CD14-positive monocyte (primary cell): ENCODE measurements at regions not wholly inside any gene's neighbourhood (a gene's known extent, or its start where the extent isn't known, plus 50 kb on each side); places are given as distances from the start of the nearest gene placed in this dataset.

Source experiments
- DNase-seq, 3 donors: peaks; one replicate each; pipeline ENCODE4 v3.0.0-alpha.2; 2011 to 2022
- H2AFZ ChIP-seq: 2 replicates; pipeline ENCODE4 v1.6.0; 2012; ENCODE audit warnings: mild to moderate bottlenecking, low read depth, low read length, inconsistent platforms; ENCODE audit not compliant: insufficient read depth, poor library complexity, severe bottlenecking
- H3K27ac ChIP-seq, 2 donors: 1 replicate in 1 of 2; 2 replicates in 1 of 2; pipeline ENCODE4 v1.5.1; 2012 to 2013; ENCODE audit warnings: low read length in 2 of 2, control low read depth in 1 of 2, inconsistent platforms in 1 of 2, low read depth in 1 of 2, mild to moderate bottlenecking in 1 of 2
- H3K27me3 ChIP-seq, 2 donors: one replicate each; pipeline versions ENCODE4 v1.6.0 to v1.6.1; 2011 to 2013; ENCODE audit warnings: low read length in 2 of 2; ENCODE audit not compliant: control insufficient read depth in 2 of 2, insufficient read depth in 2 of 2
- H3K36me3 ChIP-seq, 2 donors: replicated peaks in 1 of 2; 1 replicate in 1 of 2; 2 replicates in 1 of 2; pipeline versions ENCODE4 v1.5.1 to v1.6.1; 2012 to 2013; ENCODE audit warnings: low read length in 2 of 2, control low read depth in 1 of 2, inconsistent platforms in 1 of 2, mild to moderate bottlenecking in 1 of 2; ENCODE audit not compliant: insufficient read depth in 2 of 2, control insufficient read depth in 1 of 2
- H3K4me1 ChIP-seq, 2 donors: 1 replicate in 1 of 2; 2 replicates in 1 of 2; pipeline versions ENCODE4 v1.5.1 to v1.6.1; 2012 to 2013; ENCODE audit warnings: low read length in 2 of 2, control low read depth in 1 of 2, inconsistent platforms in 1 of 2, mild to moderate bottlenecking in 1 of 2, moderate library complexity in 1 of 2; ENCODE audit not compliant: insufficient read depth in 2 of 2, control insufficient read depth in 1 of 2
- H3K4me2 ChIP-seq: replicated peaks from 2 replicates; pipeline ENCODE3; 2012; ENCODE audit warnings: low read length, moderate library complexity, mild to moderate bottlenecking; ENCODE audit not compliant: poor library complexity, severe bottlenecking; ENCODE audit errors: extremely low read depth
- H3K4me3 ChIP-seq, 3 experiments: fragments of 200-600 bp in 1 of 3; sonication (generic) in 1 of 3; replicated peaks in 1 of 3; 1 replicate in 2 of 3; 2 replicates in 1 of 3; pipeline ENCODE4 v1.5.1; 2011 to 2013; ENCODE audit warnings: low read length in 3 of 3, mild to moderate bottlenecking in 3 of 3, control low read depth in 2 of 3, low read depth in 2 of 3, inconsistent platforms in 1 of 3, moderate library complexity in 1 of 3
- H3K79me2 ChIP-seq: 2 replicates; pipeline ENCODE4 v1.6.0; 2012; ENCODE audit warnings: mild to moderate bottlenecking, control low read depth, inconsistent platforms, low read length, moderate library complexity; ENCODE audit not compliant: insufficient read depth
- H3K9ac ChIP-seq: 2 replicates; pipeline ENCODE4 v1.6.0; 2017; ENCODE audit warnings: low read length, mild to moderate bottlenecking; ENCODE audit not compliant: insufficient read depth, poor library complexity, severe bottlenecking
- H3K9me3 ChIP-seq, 2 donors: replicated peaks in 1 of 2; 1 replicate in 1 of 2; 2 replicates in 1 of 2; pipeline versions ENCODE4 v1.5.1 to v1.6.1; 2012 to 2013; ENCODE audit warnings: low read length in 2 of 2, control low read depth in 1 of 2; ENCODE audit not compliant: control insufficient read depth in 1 of 2, insufficient read depth in 1 of 2
- H4K20me1 ChIP-seq: 2 replicates; pipeline ENCODE4 v1.6.0; 2012; ENCODE audit warnings: mild to moderate bottlenecking, low read length, control low read depth, moderate library complexity; ENCODE audit not compliant: insufficient read depth
- H3K27ac Mint-ChIP-seq, 7 donors: one replicate each; pipeline ENCODE4 v1.8.0; 2020; ENCODE audit warnings: mild to moderate bottlenecking in 7 of 7, mixed read lengths in 7 of 7, moderate library complexity in 6 of 7, inconsistent platforms in 2 of 7
- H3K27me3 Mint-ChIP-seq, 3 donors: one replicate each; pipeline ENCODE4 v1.8.0; 2021 to 2022; ENCODE audit warnings: low read depth in 3 of 3, mild to moderate bottlenecking in 3 of 3, mixed read lengths in 3 of 3, moderate library complexity in 3 of 3, inconsistent platforms in 1 of 3
- H3K36me3 Mint-ChIP-seq, 2 donors: one replicate each; pipeline ENCODE4 v1.8.0; 2020; ENCODE audit warnings: mixed read lengths in 2 of 2, inconsistent platforms in 1 of 2, mild to moderate bottlenecking in 1 of 2
- H3K4me1 Mint-ChIP-seq: one replicate; pipeline ENCODE4 v1.8.0; 2020; ENCODE audit warnings: mild to moderate bottlenecking, mixed read lengths
- H3K4me3 Mint-ChIP-seq, 2 donors: one replicate each; pipeline ENCODE4 v1.8.0; 2020; ENCODE audit warnings: mild to moderate bottlenecking in 2 of 2, mixed read lengths in 2 of 2, moderate library complexity in 1 of 2
- H3K9me3 Mint-ChIP-seq, 7 donors: one replicate each; pipeline ENCODE4 v1.8.0; 2020 to 2022; ENCODE audit warnings: mixed read lengths in 7 of 7, mild to moderate bottlenecking in 6 of 7, moderate library complexity in 6 of 7, inconsistent platforms in 2 of 7
- WGBS: methylation state at CpG from one replicate; pipeline ENCODE4 v1.1.5; 2013; ENCODE audit warnings: missing lambda C conversion rate; ENCODE audit not compliant: insufficient coverage; 5-methylcytosine and 5-hydroxymethylcytosine counted together
- intact Hi-C, 2 donors: fragments of 100-400 bp; cut with micrococcal nuclease; formaldehyde crosslinking; loops; one replicate each; pipeline versions ENCODE4 v1.15.0 to v1.15.1; 2023
- TF ChIP-seq, protein P1 (sequence below): fragments of 200-600 bp; IDR thresholded peaks from one replicate; pipeline ENCODE4 v1.8.0; 2022; ENCODE audit warnings: antibody characterized with exemption, mild to moderate bottlenecking

DNA sequence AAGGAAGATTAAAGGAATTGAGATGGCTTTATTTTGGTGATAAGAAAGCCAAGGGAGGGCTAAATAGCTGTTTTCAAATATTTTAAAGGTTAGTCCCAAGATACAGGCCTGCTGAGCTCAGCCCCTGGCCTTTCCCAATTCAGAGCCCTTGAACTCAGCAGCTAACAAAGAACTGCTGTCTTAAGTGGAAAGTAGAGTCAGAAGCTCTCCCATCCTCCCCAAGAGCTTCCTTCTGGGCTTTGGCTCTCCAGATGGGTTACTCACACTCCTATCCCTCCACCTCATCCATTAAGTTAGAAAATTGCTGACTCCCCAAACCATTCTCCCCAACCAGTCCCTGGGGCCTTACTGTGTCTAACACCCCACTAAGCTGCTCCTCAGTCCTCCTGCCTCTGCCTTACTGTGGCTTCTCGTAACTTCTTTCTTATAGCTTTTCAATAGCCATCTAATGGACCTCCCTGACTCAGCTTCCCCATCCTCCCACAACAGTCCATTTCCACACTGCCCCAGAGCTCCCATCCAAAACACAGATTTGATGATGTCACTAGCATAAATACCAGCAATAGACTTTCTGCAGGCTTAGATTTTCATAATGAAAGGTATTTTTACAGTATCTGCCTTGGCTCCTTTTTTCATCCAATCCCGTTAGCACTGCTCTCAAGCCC is 239.1 kb downstream of the ENC1 start:
- TF ChIP-seq, protein P1, sequence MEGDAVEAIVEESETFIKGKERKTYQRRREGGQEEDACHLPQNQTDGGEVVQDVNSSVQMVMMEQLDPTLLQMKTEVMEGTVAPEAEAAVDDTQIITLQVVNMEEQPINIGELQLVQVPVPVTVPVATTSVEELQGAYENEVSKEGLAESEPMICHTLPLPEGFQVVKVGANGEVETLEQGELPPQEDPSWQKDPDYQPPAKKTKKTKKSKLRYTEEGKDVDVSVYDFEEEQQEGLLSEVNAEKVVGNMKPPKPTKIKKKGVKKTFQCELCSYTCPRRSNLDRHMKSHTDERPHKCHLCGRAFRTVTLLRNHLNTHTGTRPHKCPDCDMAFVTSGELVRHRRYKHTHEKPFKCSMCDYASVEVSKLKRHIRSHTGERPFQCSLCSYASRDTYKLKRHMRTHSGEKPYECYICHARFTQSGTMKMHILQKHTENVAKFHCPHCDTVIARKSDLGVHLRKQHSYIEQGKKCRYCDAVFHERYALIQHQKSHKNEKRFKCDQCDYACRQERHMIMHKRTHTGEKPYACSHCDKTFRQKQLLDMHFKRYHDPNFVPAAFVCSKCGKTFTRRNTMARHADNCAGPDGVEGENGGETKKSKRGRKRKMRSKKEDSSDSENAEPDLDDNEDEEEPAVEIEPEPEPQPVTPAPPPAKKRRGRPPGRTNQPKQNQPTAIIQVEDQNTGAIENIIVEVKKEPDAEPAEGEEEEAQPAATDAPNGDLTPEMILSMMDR, result no peak
- intact Hi-C loops, result no loop called here
- Mint-ChIP-seq H3K27me3 (peaks cover 0 to 1% (median 0%) of the 10 kb centered on the region in 3 donors), H3K27ac (no peak overlapping the region), H3K4me3 (no peak overlapping the region), H3K4me1 (peaks cover 3% of the 10 kb centered on the region), H3K9me3 (peaks cover 3 to 9% (median 6%) of the 10 kb centered on the region in 7 donors), H3K36me3 (peaks cover 0 to 3% of the 10 kb centered on the region in 2 donors)
- H3K79me2 ChIP-seq, result no peaks in the 10 kb centered on the region
- no peaks in the 10 kb centered on the region for H4K20me1 ChIP-seq
- H3K36me3 ChIP-seq, result no peaks in the 10 kb centered on the region
- H3K9me3 ChIP-seq, result peaks cover 0 to 4% of the 10 kb centered on the region in 2 donors
- no peaks in the 10 kb centered on the region for H3K4me1 ChIP-seq
- H3K27ac ChIP-seq, result no peak overlapping the region
- no peak overlapping the region for H3K4me2 ChIP-seq
- no peaks in the 10 kb centered on the region for H3K27me3 ChIP-seq
- WGBS, result 90% methylated on average over 2 of the region's 2 CpGs
- no peak overlapping the region for H2AFZ ChIP-seq
- H3K9ac ChIP-seq, result no peak overlapping the region
- no peak overlapping the region for H3K4me3 ChIP-seq
- no peak for DNase-seq

DNA sequence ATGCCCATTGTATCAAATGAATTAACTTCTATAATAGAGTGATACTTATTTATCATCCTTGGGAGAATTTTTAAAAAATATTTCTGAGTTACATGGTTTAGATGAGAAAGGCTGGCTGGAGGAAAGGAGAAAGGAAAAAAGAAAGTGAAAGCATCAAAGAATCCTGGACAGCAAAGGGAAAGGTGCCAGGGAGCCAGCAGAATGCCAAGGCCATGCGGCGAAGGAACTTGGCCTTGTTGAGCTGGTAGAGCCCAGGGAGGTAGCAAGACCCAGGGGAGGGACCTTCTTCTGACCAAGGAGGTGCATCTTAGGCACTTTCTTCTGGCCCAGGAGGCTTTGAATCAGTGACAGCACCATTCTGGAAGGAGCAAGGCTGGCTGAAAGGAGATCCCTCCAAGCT is 240.5 kb downstream of the ENC1 start:
- H3K4me1 ChIP-seq, result no peaks in the 10 kb centered on the region
- H3K9me3 Mint-ChIP-seq, result peaks cover 3 to 9% (median 6%) of the 10 kb centered on the region in 7 donors
- DNase-seq, result no peak
- H4K20me1 ChIP-seq, result no peaks in the 10 kb centered on the region
- no peaks in the 10 kb centered on the region for H3K27me3 ChIP-seq
- peaks cover 5% of the 10 kb centered on the region for H3K4me1 Mint-ChIP-seq
- H3K4me3 ChIP-seq, result no peak overlapping the region
- H3K36me3 Mint-ChIP-seq, result peaks cover 0 to 3% of the 10 kb centered on the region in 2 donors
- H3K4me2 ChIP-seq, result no peak overlapping the region
- no peak overlapping the region for H3K27ac Mint-ChIP-seq
- H3K4me3 Mint-ChIP-seq, result no peak overlapping the region
- H2AFZ ChIP-seq, result no peak overlapping the region
- H3K9me3 ChIP-seq, result peaks cover 0 to 4% of the 10 kb centered on the region in 2 donors
- H3K79me2 ChIP-seq, result no peaks in the 10 kb centered on the region
- H3K27ac ChIP-seq, result no peak overlapping the region
- peaks cover 0 to 1% (median 0%) of the 10 kb centered on the region in 3 donors for H3K27me3 Mint-ChIP-seq
- H3K36me3 ChIP-seq, result no peaks in the 10 kb centered on the region
- WGBS, result 95% methylated on average over 2 of the region's 2 CpGs
- TF ChIP-seq, protein P1, result no peak
- intact Hi-C loops, result no loop called here
- no peak overlapping the region for H3K9ac ChIP-seq
